GM12891 (cell line): ENCODE measurements at regions not wholly inside any gene's neighbourhood (a gene's known extent, or its start where the extent isn't known, plus 50 kb on each side); places are given as distances from the start of the nearest gene placed in this dataset.

ENCODE experiments used
- DNase-seq: peaks from one replicate; pipeline ENCODE4 v3.0.0; 2011; ENCODE audit warnings: low spot score; ENCODE audit not compliant: insufficient read length
- FAIRE-seq: peaks from 2 replicates; lab custom pipeline; 2011; peaks lifted over from hg19 to GRCh38; lab: Jason Lieb, UNC
- PAX5 ChIP-seq: IDR thresholded peaks from 2 replicates; pipeline ENCODE4 v1.6.1; 2011; ENCODE audit warnings: low read length, moderate library complexity, mild to moderate bottlenecking; ENCODE audit not compliant: insufficient read depth, severe bottlenecking
- POLR2A ChIP-seq: IDR thresholded peaks from 2 replicates; pipeline ENCODE4 v1.6.1; 2011; ENCODE audit warnings: low read depth, low read length, control low read depth
- POLR2AphosphoS5 ChIP-seq: IDR thresholded peaks from 2 replicates; pipeline ENCODE4 v1.6.1; 2011; ENCODE audit warnings: low read depth, low read length, control low read depth
- POU2F2 ChIP-seq: IDR thresholded peaks from 2 replicates; pipeline ENCODE4 v1.6.1; 2011; ENCODE audit warnings: low read depth, mild to moderate bottlenecking, control low read depth, low read length, moderate library complexity
- SPI1 ChIP-seq: IDR thresholded peaks from 2 replicates; pipeline ENCODE4 v1.6.1; 2011; ENCODE audit warnings: low read depth, low read length, control low read depth
- TAF1 ChIP-seq: IDR thresholded peaks from 2 replicates; pipeline ENCODE4 v1.6.1; 2011; ENCODE audit warnings: low read depth, low read length, control low read depth

DNA sequence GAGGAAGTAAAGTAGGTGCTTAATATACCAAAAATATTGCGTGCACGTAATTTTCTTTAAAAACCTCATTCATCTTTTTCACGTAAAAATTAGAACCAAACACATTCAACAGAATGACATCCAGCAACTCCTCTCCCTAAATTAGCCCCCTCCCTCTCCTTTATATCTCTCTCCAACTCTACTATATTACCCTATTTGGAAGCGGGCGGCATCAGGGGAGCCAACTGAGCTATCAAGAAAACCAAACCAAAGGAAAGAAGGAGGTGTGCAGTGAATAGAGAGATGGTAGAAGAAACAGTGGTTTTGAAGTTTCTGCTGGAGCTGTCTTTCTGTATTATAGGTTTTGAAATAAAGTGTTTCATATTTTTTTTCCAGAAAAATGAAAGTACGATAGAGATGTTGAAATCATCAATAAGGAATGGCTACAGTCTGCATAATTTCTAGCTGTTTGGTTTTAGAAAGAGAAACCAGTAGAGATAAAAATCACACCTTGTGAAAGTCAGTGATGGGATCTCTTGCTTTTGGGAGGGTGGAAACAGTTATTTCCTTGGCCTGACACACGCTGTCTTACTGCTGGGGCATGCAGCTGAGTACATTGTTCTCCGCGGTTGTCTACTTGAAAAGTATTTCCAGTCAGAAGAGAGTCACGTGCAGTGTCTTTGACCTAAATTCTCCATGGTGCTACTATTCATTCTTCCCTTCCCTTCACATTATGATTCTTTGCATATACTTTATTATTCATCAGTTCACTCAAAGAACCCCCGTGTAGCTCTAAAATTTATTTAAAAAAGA, 94.1 kb upstream of the WDR17 start:
- DNase-seq (no peak), FAIRE-seq (no peak)
- no peak for TF ChIP-seq POLR2AphosphoS5

- no peak for TF ChIP-seq POLR2AphosphoS5
- no peak for TF ChIP-seq POU2F2
- no peak for TF ChIP-seq POLR2A
- TF ChIP-seq TAF1: no peak
- TF ChIP-seq PAX5: no peak
- TF ChIP-seq SPI1: no peak
- DNase-seq (no peak), FAIRE-seq (no peak)
Observed at GRCh38 chr4:175973027-175973923, 92.4 kb upstream of the WDR17 start.

GRCh38 chr4:175983636-175984035, 82.0 kb upstream of the WDR17 start:
- FAIRE-seq: no peak
- TF ChIP-seq POU2F2: no peak
- no peak for TF ChIP-seq SPI1
- TF ChIP-seq POLR2AphosphoS5: no peak
- no peak for TF ChIP-seq PAX5
- TF ChIP-seq POLR2A: no peak
- TF ChIP-seq TAF1: no peak

GRCh38 chr4:175986668-175987067, 79.0 kb upstream of the WDR17 start:
- no peak for TF ChIP-seq TAF1
- no peak for TF ChIP-seq POU2F2
- no peak for TF ChIP-seq SPI1
- no peak for TF ChIP-seq POLR2AphosphoS5
- no peak for TF ChIP-seq POLR2A
- no peak for TF ChIP-seq PAX5
- FAIRE-seq: no peak
- DNase-seq: no peak

More at GRCh38 chr4:175983636-175984035, 82.0 kb upstream of the WDR17 start:
- DNase-seq: no peak

DNA sequence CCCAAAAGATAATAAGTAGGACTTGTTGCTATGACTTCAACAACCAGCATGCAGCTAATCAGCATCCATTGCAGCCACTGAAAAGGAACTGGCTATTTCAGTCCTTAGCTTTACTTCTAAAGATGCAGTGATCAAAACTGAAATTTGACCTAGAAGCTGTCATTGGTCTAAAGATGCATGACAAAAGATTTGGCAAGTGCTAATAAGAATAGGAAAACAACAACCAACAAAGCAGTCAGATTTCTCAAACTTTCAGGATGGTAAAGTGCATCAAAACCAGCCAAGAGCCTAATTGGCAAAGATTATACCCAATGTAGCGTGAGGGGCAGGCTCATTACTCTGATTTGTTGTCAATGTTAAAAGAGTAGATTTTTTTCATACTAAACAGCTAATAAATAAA, 77.1 kb upstream of the WDR17 start:
- TF ChIP-seq PAX5 (no peak), POLR2A (no peak), SPI1 (no peak), POU2F2 (no peak), TAF1 (no peak), POLR2AphosphoS5 (no peak)
- FAIRE-seq (no peak), DNase-seq (no peak)

DNA sequence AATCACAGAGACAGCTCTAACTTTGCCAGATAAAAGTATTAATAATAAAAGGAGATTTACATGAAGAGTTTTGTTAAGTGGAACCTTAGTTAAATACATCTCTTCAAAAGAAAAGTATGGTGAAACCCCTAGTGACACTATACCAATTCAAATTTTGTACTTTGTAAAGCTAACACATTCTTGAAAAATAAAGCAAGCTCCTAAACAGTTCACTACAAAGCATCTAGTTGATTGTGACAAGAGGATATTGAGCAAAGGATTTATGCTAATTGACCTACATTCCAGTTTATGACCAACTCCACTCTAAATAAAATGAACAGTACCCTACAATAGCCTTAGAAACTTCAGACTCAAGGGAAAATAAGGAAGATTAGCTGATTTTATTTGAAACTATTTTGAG, 69.4 kb upstream of the WDR17 start:
- DNase-seq: no peak
- TF ChIP-seq SPI1: no peak
- TF ChIP-seq PAX5: no peak
- TF ChIP-seq TAF1: no peak
- no peak for TF ChIP-seq POLR2A
- TF ChIP-seq POU2F2: no peak
- TF ChIP-seq POLR2AphosphoS5: no peak
- FAIRE-seq: no peak

GRCh38 chr4:175997291-175997690, 68.3 kb upstream of the WDR17 start:
- TF ChIP-seq POU2F2: no peak
- TF ChIP-seq SPI1: no peak
- TF ChIP-seq PAX5: no peak
- TF ChIP-seq POLR2A: no peak
- no peak for TF ChIP-seq TAF1
- TF ChIP-seq POLR2AphosphoS5: no peak
- FAIRE-seq (no peak), DNase-seq (no peak)

GRCh38 chr4:175998782-175999181, 66.9 kb upstream of the WDR17 start:
- DNase-seq: no peak
- FAIRE-seq: no peak

GRCh38 chr4:175999944-176000343, 65.7 kb upstream of the WDR17 start:
- DNase-seq (no peak), FAIRE-seq (no peak)
- TF ChIP-seq PAX5 (no peak), POLR2A (no peak), POLR2AphosphoS5 (no peak), SPI1 (no peak), POU2F2 (no peak), TAF1 (no peak)

More at GRCh38 chr4:175998782-175999181, 66.9 kb upstream of the WDR17 start:
- TF ChIP-seq PAX5 (no peak), POU2F2 (no peak)
